Esophagus muscularis mucosa (tissue), 4 donors: ENCODE measurements at regions not wholly inside any gene's neighbourhood (a gene's known extent, or its start where the extent isn't known, plus 50 kb on each side); places are given as distances from the start of the nearest gene placed in this dataset.

Source experiments
- DNase-seq: peaks from one replicate; pipeline ENCODE4 v3.0.0-alpha.2; 2017; ENCODE audit errors: extremely low spot score
- H3K27ac ChIP-seq, 4 donors: fragments of 200-600 bp; sonication (generic); replicated peaks in 1 of 4; 1 replicate in 3 of 4; 2 replicates in 1 of 4; pipeline ENCODE4 v1.5.1; 2016 to 2019; ENCODE audit warnings: mild to moderate bottlenecking in 1 of 4
- H3K27me3 ChIP-seq, 4 donors: fragments of 200-600 bp; sonication (generic); one replicate each; pipeline versions ENCODE4 v1.5.1 to v1.6.0; 2016 to 2019
- H3K36me3 ChIP-seq, 4 donors: fragments of 200-600 bp; sonication (generic); one replicate each; pipeline ENCODE4 v1.5.1; 2016 to 2019
- H3K4me1 ChIP-seq, 4 donors: fragments of 200-600 bp; sonication (generic); one replicate each; pipeline ENCODE4 v1.5.1; 2016 to 2019
- H3K4me3 ChIP-seq, 4 donors: fragments of 200-600 bp; sonication (generic); 1 replicate in 2 of 4; 2 replicates in 2 of 4; pipeline ENCODE4 v1.5.1; 2016 to 2019; ENCODE audit warnings: mild to moderate bottlenecking in 4 of 4, moderate library complexity in 1 of 4
- H3K9me3 ChIP-seq, 4 donors: fragments of 200-600 bp; sonication (generic); 1 replicate in 3 of 4; 2 replicates in 1 of 4; pipeline ENCODE4 v1.5.1; 2016 to 2019
- CTCF ChIP-seq, 3 experiments: fragments of 200-600 bp in 2 of 3; fragments of 450-650 bp in 1 of 3; sonication (generic) in 2 of 3; IDR thresholded peaks; one replicate each; pipeline ENCODE4 v1.5.1; 2017 to 2019; ENCODE audit warnings: antibody characterized with exemption in 3 of 3, mild to moderate bottlenecking in 2 of 3, moderate library complexity in 1 of 3
- EP300 ChIP-seq: sonication (generic); formaldehyde crosslinking; IDR thresholded peaks from one replicate; pipeline ENCODE4 v1.6.1; 2017; ENCODE audit warnings: antibody characterized with exemption
- POLR2A ChIP-seq: fragments of 450-650 bp; IDR thresholded peaks from one replicate; pipeline ENCODE4 v1.6.1; 2017; ENCODE audit warnings: antibody characterized with exemption, moderate library complexity, mild to moderate bottlenecking, low read depth
- POLR2AphosphoS5 ChIP-seq, 2 donors: sonication (generic); formaldehyde crosslinking; IDR thresholded peaks; one replicate each; pipeline ENCODE4 v1.6.1; 2017; ENCODE audit warnings: antibody characterized with exemption in 2 of 2
- WGBS: methylation state at CpG from one replicate; pipeline ENCODE4 v1.1.5; 2018; 5-methylcytosine and 5-hydroxymethylcytosine counted together
- intact Hi-C: fragments of 100-400 bp; cut with DNase I; formaldehyde crosslinking; loops from one replicate; pipeline ENCODE4 v1.15.1; 2023

- no peaks in the 10 kb centered on the region for H3K36me3 ChIP-seq
- TF ChIP-seq EP300 (no peak), CTCF (IDR thresholded peaks at IDR 0.05) (no peak), POLR2A (no peak), POLR2AphosphoS5 (IDR thresholded peaks at IDR 0.05) (no peak)
- no peak for DNase-seq
- H3K9me3 ChIP-seq, result no peaks in the 10 kb centered on the region
- no peaks in the 10 kb centered on the region for H3K4me1 ChIP-seq
- intact Hi-C loops, result no loop called here
- no peak overlapping the region for H3K4me3 ChIP-seq
- H3K27me3 ChIP-seq, result no peaks in the 10 kb centered on the region
- H3K27ac ChIP-seq, result no peak overlapping the region
- 90% methylated on average over 1 of the region's 1 CpG for WGBS
Observed at GRCh38 chr14:40317690-40318089, 885.5 kb upstream of the FBXO33 start.

GRCh38 chr14:40312296-40312695 lies 880.1 kb upstream of the FBXO33 start:
- no peak for DNase-seq
- no peaks in the 10 kb centered on the region for H3K4me1 ChIP-seq
- H3K27ac ChIP-seq, result no peak overlapping the region
- TF ChIP-seq CTCF (IDR thresholded peaks at IDR 0.05) (no peak), EP300 (no peak), POLR2AphosphoS5 (IDR thresholded peaks at IDR 0.05) (no peak), POLR2A (no peak)
- intact Hi-C loops, result no loop called here
- no peaks in the 10 kb centered on the region for H3K9me3 ChIP-seq
- WGBS, result 73% methylated on average over 2 of the region's 2 CpGs
- H3K4me3 ChIP-seq, result no peak overlapping the region
- H3K36me3 ChIP-seq, result no peaks in the 10 kb centered on the region
- no peaks in the 10 kb centered on the region for H3K27me3 ChIP-seq

GRCh38 chr14:40309124-40309523 lies 876.9 kb upstream of the FBXO33 start:
- Histone ChIP-seq H3K36me3 (no peaks in the 10 kb centered on the region), H3K27ac (no peak overlapping the region), H3K9me3 (no peaks in the 10 kb centered on the region), H3K4me1 (no peaks in the 10 kb centered on the region), H3K27me3 (no peaks in the 10 kb centered on the region), H3K4me3 (no peak overlapping the region)
- intact Hi-C loops, result no loop called here
- no peak for TF ChIP-seq CTCF (IDR thresholded peaks at IDR 0.05)
- no peak for TF ChIP-seq POLR2AphosphoS5 (IDR thresholded peaks at IDR 0.05)
- TF ChIP-seq EP300, result no peak
- TF ChIP-seq POLR2A, result no peak
- no peak for DNase-seq
- WGBS, result 75% methylated on average over 1 of the region's 1 CpG

GRCh38 chr14:40308240-40308639 lies 876.0 kb upstream of the FBXO33 start:
- WGBS, result 77% methylated on average over 3 of the region's 3 CpGs
- intact Hi-C loops, result no loop called here

More at GRCh38 chr14:40308240-40308639, 876.0 kb upstream of the FBXO33 start:
- TF ChIP-seq POLR2AphosphoS5 (IDR thresholded peaks at IDR 0.05), result no peak
- no peak for TF ChIP-seq CTCF (IDR thresholded peaks at IDR 0.05)
- no peak for TF ChIP-seq EP300
- TF ChIP-seq POLR2A, result no peak
- H3K4me3 ChIP-seq, result no peak overlapping the region
- no peak overlapping the region for H3K27ac ChIP-seq
- H3K27me3 ChIP-seq, result no peaks in the 10 kb centered on the region
- H3K9me3 ChIP-seq, result no peaks in the 10 kb centered on the region
- no peaks in the 10 kb centered on the region for H3K36me3 ChIP-seq
- no peak for DNase-seq
- H3K4me1 ChIP-seq, result no peaks in the 10 kb centered on the region
